Progenitor cell of endocrine pancreas (in vitro differentiated cells): ENCODE measurements at regions not wholly inside any gene's neighbourhood (a gene's known extent, or its start where the extent isn't known, plus 50 kb on each side); places are given as distances from the start of the nearest gene placed in this dataset.

ENCODE experiments used
- DNase-seq: peaks from one replicate; pipeline ENCODE4 v3.0.0; 2021; ENCODE audit warnings: low spot score; ENCODE audit not compliant: unreplicated experiment
- H3K27ac Mint-ChIP-seq: 2 replicates; pipeline ENCODE4 v1.8.0; 2021; ENCODE audit warnings: mild to moderate bottlenecking, moderate library complexity, mixed read lengths
- H3K27me3 Mint-ChIP-seq: 2 replicates; pipeline ENCODE4 v1.8.0; 2021; ENCODE audit warnings: mixed read lengths
- H3K36me3 Mint-ChIP-seq: 2 replicates; pipeline ENCODE4 v1.8.0; 2022; ENCODE audit warnings: mixed read lengths; ENCODE audit not compliant: insufficient read depth
- H3K4me1 Mint-ChIP-seq: 2 replicates; pipeline ENCODE4 v1.8.0; 2021; ENCODE audit warnings: low read depth, mixed read lengths
- H3K4me3 Mint-ChIP-seq: 2 replicates; pipeline ENCODE4 v1.8.0; 2021; ENCODE audit warnings: low read depth, mild to moderate bottlenecking, moderate library complexity, mixed read lengths
- H3K9me3 Mint-ChIP-seq: 2 replicates; pipeline ENCODE4 v1.8.0; 2021; ENCODE audit warnings: low read depth, mixed read lengths
- CTCF ChIP-seq: fragments of 200-600 bp; sonication (generic); IDR thresholded peaks from one replicate; pipeline ENCODE4 v1.5.0; 2021; ENCODE audit warnings: antibody characterized with exemption, mild to moderate bottlenecking; ENCODE audit not compliant: unreplicated experiment

- peaks cover 32% of the 10 kb centered on the region for H3K27me3 Mint-ChIP-seq
Measured at GRCh38 chr1:38546636-38547035, 312.9 kb downstream of the RRAGC start.

GRCh38 chr1:38541223-38541622, 318.3 kb downstream of the RRAGC start:
- H3K27ac Mint-ChIP-seq: no peak overlapping the region
- no peaks in the 10 kb centered on the region for H3K9me3 Mint-ChIP-seq
- DNase-seq: no peak
- no peaks in the 10 kb centered on the region for H3K4me1 Mint-ChIP-seq
- no peaks in the 10 kb centered on the region for H3K36me3 Mint-ChIP-seq
- no peak overlapping the region for H3K4me3 Mint-ChIP-seq
- TF ChIP-seq CTCF: no peak
- H3K27me3 Mint-ChIP-seq: peaks cover 12% of the 10 kb centered on the region

More at GRCh38 chr1:38546636-38547035, 312.9 kb downstream of the RRAGC start:
- Mint-ChIP-seq H3K4me3 (no peak overlapping the region), H3K4me1 (no peaks in the 10 kb centered on the region), H3K27ac (no peak overlapping the region), H3K9me3 (no peaks in the 10 kb centered on the region), H3K36me3 (no peaks in the 10 kb centered on the region)
- DNase-seq: no peak
- no peak for TF ChIP-seq CTCF

GRCh38 chr1:38539931-38540330, 319.6 kb downstream of the RRAGC start:
- Mint-ChIP-seq H3K27me3 (peaks cover 11% of the 10 kb centered on the region), H3K27ac (no peak overlapping the region), H3K4me3 (no peak overlapping the region), H3K36me3 (no peaks in the 10 kb centered on the region), H3K9me3 (no peaks in the 10 kb centered on the region), H3K4me1 (no peaks in the 10 kb centered on the region)
- no peak for DNase-seq
- TF ChIP-seq CTCF: no peak

GRCh38 chr1:38538834-38539233, 320.7 kb downstream of the RRAGC start:
- DNase-seq: no peak
- H3K27ac Mint-ChIP-seq: no peak overlapping the region
- H3K27me3 Mint-ChIP-seq: peaks cover 11% of the 10 kb centered on the region
- H3K36me3 Mint-ChIP-seq: no peaks in the 10 kb centered on the region
- no peaks in the 10 kb centered on the region for H3K4me1 Mint-ChIP-seq
- no peaks in the 10 kb centered on the region for H3K9me3 Mint-ChIP-seq
- H3K4me3 Mint-ChIP-seq: no peak overlapping the region
- no peak for TF ChIP-seq CTCF

GRCh38 chr1:38536089-38536488, 323.5 kb downstream of the RRAGC start:
- no peak for DNase-seq
- H3K4me3 Mint-ChIP-seq: no peak overlapping the region
- peaks cover 4% of the 10 kb centered on the region for H3K27me3 Mint-ChIP-seq
- H3K9me3 Mint-ChIP-seq: no peaks in the 10 kb centered on the region
- no peaks in the 10 kb centered on the region for H3K4me1 Mint-ChIP-seq
- H3K27ac Mint-ChIP-seq: no peak overlapping the region
- no peaks in the 10 kb centered on the region for H3K36me3 Mint-ChIP-seq
- TF ChIP-seq CTCF: no peak
